H1 (cell line): ENCODE measurements at regions not wholly inside any gene's neighbourhood (a gene's known extent, or its start where the extent isn't known, plus 50 kb on each side); places are given as distances from the start of the nearest gene placed in this dataset.

ENCODE experiments used
- CREB1 ChIP-seq: IDR thresholded peaks from 2 replicates; pipeline ENCODE4 v1.6.1; 2012; ENCODE audit warnings: inconsistent platforms
- EZH2 ChIP-seq: fragments of 200-600 bp; sonication (generic); IDR thresholded peaks from 2 replicates; pipeline ENCODE4 v1.7.1; 2012; ENCODE audit warnings: low read depth, mild to moderate bottlenecking, moderate library complexity, low read length, inconsistent platforms; ENCODE audit not compliant: severe bottlenecking
- HDAC2 ChIP-seq, 2 experiments: fragments of 300-600 bp in 1 of 2; sonication (generic) in 1 of 2; IDR thresholded peaks; 2 replicates each; pipeline ENCODE4 v1.6.1; 2011 to 2012; ENCODE audit warnings: low read depth in 2 of 2, low read length in 2 of 2, mild to moderate bottlenecking in 2 of 2, moderate library complexity in 2 of 2, borderline replicate concordance in 1 of 2, inconsistent platforms in 1 of 2
- JUN ChIP-seq: IDR thresholded peaks from 2 replicates; pipeline ENCODE4 v1.6.1; 2011; ENCODE audit warnings: low read depth, mild to moderate bottlenecking, improper control_type of control experiment, low read length
- POLR2A ChIP-seq, 2 experiments: IDR thresholded peaks; 1 replicate in 1 of 2; 2 replicates in 1 of 2; pipeline ENCODE4 v1.6.1; 2011; ENCODE audit warnings: low read depth in 2 of 2, low read length in 2 of 2, mild to moderate bottlenecking in 2 of 2; ENCODE audit errors: control extremely low read depth in 1 of 2
- POLR2AphosphoS5 ChIP-seq: IDR thresholded peaks from 2 replicates; pipeline ENCODE4 v1.6.1; 2011; ENCODE audit warnings: low read depth, low read length
- RAD21 ChIP-seq, 2 experiments: IDR thresholded peaks in 1 of 2; conservative IDR thresholded peaks in 1 of 2; 2 replicates each; pipeline ENCODE4 v1.6.1; 2011; ENCODE audit warnings: low read depth in 2 of 2, low read length in 2 of 2, improper control_type of control experiment in 1 of 2, inconsistent platforms in 1 of 2, mild to moderate bottlenecking in 1 of 2, moderate library complexity in 1 of 2
- TCF12 ChIP-seq: IDR thresholded peaks from 2 replicates; pipeline ENCODE4 v1.6.1; 2011; ENCODE audit warnings: low read depth, mild to moderate bottlenecking, low read length
- TF ChIP-seq, protein P1 (sequence below), 3 experiments: IDR thresholded peaks; 1 replicate in 2 of 3; 2 replicates in 1 of 3; pipeline versions ENCODE4 v1.5.1 to v1.6.1; 2011; ENCODE audit warnings: low read length in 3 of 3, mild to moderate bottlenecking in 3 of 3, inconsistent platforms in 2 of 3, low read depth in 1 of 3, moderate library complexity in 1 of 3; ENCODE audit not compliant: insufficient read depth in 1 of 3; ENCODE audit errors: control extremely low read depth in 1 of 3
- TF ChIP-seq, protein P2 (sequence below): IDR thresholded peaks from 2 replicates; pipeline ENCODE4 v1.6.1; 2011; ENCODE audit warnings: low read length, improper control_type of control experiment

DNA sequence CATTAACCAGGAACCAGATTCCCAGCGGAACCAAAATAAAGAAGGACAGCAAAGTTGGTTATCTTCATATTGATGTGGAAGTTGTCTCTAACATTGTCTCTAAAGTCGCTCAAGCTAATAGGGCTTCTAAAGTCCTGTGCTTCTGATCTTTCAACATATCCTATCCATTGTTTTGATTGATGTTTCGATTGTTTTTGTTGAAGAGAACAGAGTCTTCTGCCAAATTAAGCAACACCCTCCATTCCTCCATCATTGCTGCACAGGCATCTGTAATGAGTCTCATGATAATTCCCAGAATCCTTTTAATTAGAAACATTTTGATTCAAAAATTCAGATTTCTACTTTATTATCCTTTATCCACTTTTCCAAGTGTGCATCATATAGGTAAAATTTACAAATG lies 71.6 kb upstream of the AVPR1A start:
- TF ChIP-seq CREB1, result no peak
- no peak for TF ChIP-seq POLR2AphosphoS5
- TF ChIP-seq TCF12, result no peak
- TF ChIP-seq, protein P1, sequence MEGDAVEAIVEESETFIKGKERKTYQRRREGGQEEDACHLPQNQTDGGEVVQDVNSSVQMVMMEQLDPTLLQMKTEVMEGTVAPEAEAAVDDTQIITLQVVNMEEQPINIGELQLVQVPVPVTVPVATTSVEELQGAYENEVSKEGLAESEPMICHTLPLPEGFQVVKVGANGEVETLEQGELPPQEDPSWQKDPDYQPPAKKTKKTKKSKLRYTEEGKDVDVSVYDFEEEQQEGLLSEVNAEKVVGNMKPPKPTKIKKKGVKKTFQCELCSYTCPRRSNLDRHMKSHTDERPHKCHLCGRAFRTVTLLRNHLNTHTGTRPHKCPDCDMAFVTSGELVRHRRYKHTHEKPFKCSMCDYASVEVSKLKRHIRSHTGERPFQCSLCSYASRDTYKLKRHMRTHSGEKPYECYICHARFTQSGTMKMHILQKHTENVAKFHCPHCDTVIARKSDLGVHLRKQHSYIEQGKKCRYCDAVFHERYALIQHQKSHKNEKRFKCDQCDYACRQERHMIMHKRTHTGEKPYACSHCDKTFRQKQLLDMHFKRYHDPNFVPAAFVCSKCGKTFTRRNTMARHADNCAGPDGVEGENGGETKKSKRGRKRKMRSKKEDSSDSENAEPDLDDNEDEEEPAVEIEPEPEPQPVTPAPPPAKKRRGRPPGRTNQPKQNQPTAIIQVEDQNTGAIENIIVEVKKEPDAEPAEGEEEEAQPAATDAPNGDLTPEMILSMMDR (IDR thresholded peaks at IDR 0.05; ENCODE audit: control extremely low read depth in 1 of 3, insufficient read depth in 1 of 3, low read depth in 1 of 3, low read length in 3 of 3), result no peak
- no peak for TF ChIP-seq HDAC2 (IDR thresholded peaks at IDR 0.05; ENCODE audit: borderline replicate concordance in 1 of 2, low read depth in 2 of 2, low read length in 2 of 2)
- no peak for TF ChIP-seq EZH2
- no peak for TF ChIP-seq JUN
- no peak for TF ChIP-seq RAD21 (IDR thresholded peaks at IDR 0.05 in 1 of 2, conservative IDR thresholded peaks at IDR 0.05 in 1 of 2; ENCODE audit: low read depth in 2 of 2, low read length in 2 of 2)
- TF ChIP-seq, protein P2, sequence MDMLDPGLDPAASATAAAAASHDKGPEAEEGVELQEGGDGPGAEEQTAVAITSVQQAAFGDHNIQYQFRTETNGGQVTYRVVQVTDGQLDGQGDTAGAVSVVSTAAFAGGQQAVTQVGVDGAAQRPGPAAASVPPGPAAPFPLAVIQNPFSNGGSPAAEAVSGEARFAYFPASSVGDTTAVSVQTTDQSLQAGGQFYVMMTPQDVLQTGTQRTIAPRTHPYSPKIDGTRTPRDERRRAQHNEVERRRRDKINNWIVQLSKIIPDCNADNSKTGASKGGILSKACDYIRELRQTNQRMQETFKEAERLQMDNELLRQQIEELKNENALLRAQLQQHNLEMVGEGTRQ, result no peak
- no peak for TF ChIP-seq POLR2A (IDR thresholded peaks at IDR 0.05; ENCODE audit: control extremely low read depth in 1 of 2, low read depth in 2 of 2, low read length in 2 of 2)
